Right hindlimb (tissue), 1 donor: ENCODE measurements at regions not wholly inside any gene's neighbourhood (a gene's known extent, or its start where the extent isn't known, plus 50 kb on each side); places are given as distances from the start of the nearest gene placed in this dataset.
"Not testable (repeated sequence)": the region's sequence is repeated elsewhere in the genome, so short reads cannot be mapped to it uniquely, and the experiment has no call there.

Source experiments
- DNase-seq: peaks from one replicate; pipeline ENCODE4 v3.0.0-alpha.2; 2018

DNA sequence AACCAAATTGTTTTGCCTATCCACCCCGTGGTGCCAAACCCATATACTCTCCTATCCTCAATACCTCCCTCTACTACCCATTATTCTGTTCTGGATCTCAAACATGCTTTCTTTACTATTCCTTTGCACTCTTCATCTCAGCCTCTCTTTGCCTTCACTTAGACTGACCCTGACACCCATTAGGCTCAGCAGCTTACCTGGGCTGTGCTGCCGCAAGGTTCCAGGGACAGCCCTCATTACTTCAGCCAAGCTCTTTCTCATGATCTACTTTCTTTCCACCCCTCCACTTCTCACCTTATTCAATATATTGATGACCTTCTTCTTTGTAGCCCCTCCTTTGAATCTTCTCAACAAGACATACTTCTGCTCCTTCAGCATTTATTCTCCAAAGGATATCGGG, 517.9 kb downstream of the IRS2 start:
- not testable (repeated sequence) for DNase-seq

GRCh38 chr13:109267400-109267799, 519.0 kb downstream of the IRS2 start:
- DNase-seq = not testable (repeated sequence)

GRCh38 chr13:109265438-109265742, 521.0 kb downstream of the IRS2 start:
- not testable (repeated sequence) for DNase-seq

DNA sequence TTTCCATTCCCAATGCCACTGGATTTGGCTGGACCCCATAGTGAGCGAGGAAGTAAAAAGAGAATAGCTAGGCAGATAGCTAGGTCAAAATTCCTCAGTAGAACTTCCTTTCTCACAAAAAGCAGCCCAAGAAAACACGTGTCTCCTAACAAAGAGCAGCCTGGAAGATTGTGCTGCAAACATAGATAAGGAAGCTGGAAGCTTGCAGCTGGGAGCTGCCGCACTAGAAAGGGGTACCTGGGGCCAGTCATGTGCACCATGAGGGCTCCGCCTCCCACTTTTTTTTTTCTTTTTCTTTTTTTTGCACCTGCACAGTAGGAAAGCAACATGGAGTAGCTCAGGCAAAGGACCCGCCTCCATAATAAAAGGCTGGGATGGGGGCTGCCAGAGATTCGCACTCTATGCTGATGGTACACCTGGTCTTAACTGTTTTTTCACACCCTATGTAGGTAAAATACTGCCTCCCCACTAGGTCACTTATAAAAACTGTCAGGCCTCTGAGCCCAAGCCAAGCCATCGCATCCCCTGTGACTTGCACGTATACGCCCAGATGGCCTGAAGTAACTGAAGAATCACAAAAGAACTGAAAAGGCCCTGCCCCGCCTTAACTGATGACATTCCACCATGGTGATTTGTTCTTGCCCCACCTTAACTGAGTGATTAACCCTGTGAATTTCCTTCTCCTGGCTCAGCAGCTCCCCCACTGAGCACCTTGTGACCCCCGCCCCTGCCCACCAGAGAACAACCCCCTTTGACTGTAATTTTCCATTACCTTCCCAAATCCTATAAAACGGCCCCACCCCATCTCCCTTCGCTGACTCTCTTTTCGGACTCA, 521.6 kb downstream of the IRS2 start:
- not testable (repeated sequence) for DNase-seq

DNA sequence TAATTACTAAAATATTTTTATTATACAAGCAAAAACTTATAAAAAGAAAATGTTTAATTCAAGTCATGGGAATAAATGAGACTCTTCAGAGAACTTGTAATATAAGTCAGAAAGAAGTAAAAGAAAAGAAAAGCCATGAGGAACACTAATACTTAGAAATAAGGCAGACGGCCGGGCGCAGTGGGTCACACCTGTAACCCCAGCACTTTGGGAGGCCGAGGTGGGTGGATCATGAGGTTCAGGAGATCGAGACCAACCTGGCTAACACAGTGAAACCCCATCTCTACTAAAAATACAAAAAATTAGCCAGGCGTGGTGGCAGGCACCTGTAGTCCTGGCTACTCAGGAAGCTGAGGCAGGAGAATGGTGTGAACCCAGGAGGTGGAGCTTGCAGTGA, 528.6 kb downstream of the IRS2 start:
- not testable (repeated sequence) for DNase-seq
